ENCODE measurements at regions not wholly inside any gene's neighbourhood (a gene's known extent, or its start where the extent isn't known, plus 50 kb on each side); places are given as distances from the start of the nearest gene placed in this dataset.

GRCh38 chr1:207971331-207972219, 60.6 kb upstream of the CD34 start:
- Histone ChIP-seq H3K4me3 (ENCODE audit: low read depth in 1 of 5, low read length in 5 of 5) (no peak overlapping the region), H3K4me1 (ENCODE audit: control insufficient read depth in 5 of 5, insufficient read depth in 5 of 5, low read length in 5 of 5) (peaks cover 0 to 3% (median 0%) of the 10 kb centered on the region in 5 donors), H3K9ac (ENCODE audit: low read length in 5 of 5) (no peak overlapping the region), H3K27me3 (ENCODE audit: control insufficient read depth in 5 of 5, insufficient read depth in 4 of 5, low read length in 5 of 5) (peaks cover 0 to 8% (median 0%) of the 10 kb centered on the region in 5 donors), H3K36me3 (ENCODE audit: control insufficient read depth in 5 of 5, insufficient read depth in 5 of 5, low read length in 5 of 5) (no peaks in the 10 kb centered on the region), H3K9me3 (ENCODE audit: control insufficient read depth in 5 of 5, low read length in 5 of 5) (no peaks in the 10 kb centered on the region), H3K27ac (ENCODE audit: low read depth, low read length) (no peak overlapping the region)

- Histone ChIP-seq H3K4me3 (ENCODE audit: low read depth in 1 of 5, low read length in 5 of 5) (no peak overlapping the region), H3K27me3 (ENCODE audit: control insufficient read depth in 5 of 5, insufficient read depth in 4 of 5, low read length in 5 of 5) (peaks cover 0 to 8% (median 0%) of the 10 kb centered on the region in 5 donors), H3K9ac (ENCODE audit: low read length in 5 of 5) (no peak overlapping the region)
These were observed 59.7 kb upstream of the CD34 start for GRCh38 chr1:207970329-207971233.

GRCh38 chr1:207969528-207969927, 58.6 kb upstream of the CD34 start:
- no peaks in the 10 kb centered on the region for H3K9me3 ChIP-seq (ENCODE audit: control insufficient read depth in 5 of 5, low read length in 5 of 5)
- H3K4me1 ChIP-seq (ENCODE audit: control insufficient read depth in 5 of 5, insufficient read depth in 5 of 5, low read length in 5 of 5), result peaks cover 2 to 7% (median 4%) of the 10 kb centered on the region in 5 donors
- no peak overlapping the region for H3K9ac ChIP-seq (ENCODE audit: low read length in 5 of 5)
- H3K27me3 ChIP-seq (ENCODE audit: control insufficient read depth in 5 of 5, insufficient read depth in 4 of 5, low read length in 5 of 5), result peaks cover 0 to 8% (median 0%) of the 10 kb centered on the region in 5 donors
- H3K36me3 ChIP-seq (ENCODE audit: control insufficient read depth in 5 of 5, insufficient read depth in 5 of 5, low read length in 5 of 5), result no peaks in the 10 kb centered on the region
- no peak overlapping the region for H3K4me3 ChIP-seq (ENCODE audit: low read depth in 1 of 5, low read length in 5 of 5)
- no peak overlapping the region for H3K27ac ChIP-seq (ENCODE audit: low read depth, low read length)

More at GRCh38 chr1:207970329-207971233, 59.7 kb upstream of the CD34 start:
- Histone ChIP-seq H3K27ac (ENCODE audit: low read depth, low read length) (no peak overlapping the region), H3K9me3 (ENCODE audit: control insufficient read depth in 5 of 5, low read length in 5 of 5) (no peaks in the 10 kb centered on the region), H3K36me3 (ENCODE audit: control insufficient read depth in 5 of 5, insufficient read depth in 5 of 5, low read length in 5 of 5) (no peaks in the 10 kb centered on the region), H3K4me1 (ENCODE audit: control insufficient read depth in 5 of 5, insufficient read depth in 5 of 5, low read length in 5 of 5) (peaks cover 0 to 3% (median 0%) of the 10 kb centered on the region in 5 donors)

- H3K4me3 ChIP-seq (ENCODE audit: low read depth in 1 of 5, low read length in 5 of 5), result no peak overlapping the region
- H3K9me3 ChIP-seq (ENCODE audit: control insufficient read depth in 5 of 5, low read length in 5 of 5), result no peaks in the 10 kb centered on the region
- peaks cover 4 to 17% (median 14%) of the 10 kb centered on the region in 5 donors for H3K4me1 ChIP-seq (ENCODE audit: control insufficient read depth in 5 of 5, insufficient read depth in 5 of 5, low read length in 5 of 5)
- no peak overlapping the region for H3K9ac ChIP-seq (ENCODE audit: low read length in 5 of 5)
- H3K27me3 ChIP-seq (ENCODE audit: control insufficient read depth in 5 of 5, insufficient read depth in 4 of 5, low read length in 5 of 5), result peaks cover 0 to 8% (median 0%) of the 10 kb centered on the region in 5 donors
- no peaks in the 10 kb centered on the region for H3K36me3 ChIP-seq (ENCODE audit: control insufficient read depth in 5 of 5, insufficient read depth in 5 of 5, low read length in 5 of 5)
- no peak overlapping the region for H3K27ac ChIP-seq (ENCODE audit: low read depth, low read length)
These were observed 57.6 kb upstream of the CD34 start for GRCh38 chr1:207968521-207969009.

- no peak overlapping the region for H3K9ac ChIP-seq (ENCODE audit: low read length in 5 of 5)
- peaks cover 0 to 4% (median 0%) of the 10 kb centered on the region in 5 donors for H3K27me3 ChIP-seq (ENCODE audit: control insufficient read depth in 5 of 5, insufficient read depth in 4 of 5, low read length in 5 of 5)
- H3K4me1 ChIP-seq (ENCODE audit: control insufficient read depth in 5 of 5, insufficient read depth in 5 of 5, low read length in 5 of 5), result peaks cover 8 to 24% (median 20%) of the 10 kb centered on the region in 5 donors
- no peaks in the 10 kb centered on the region for H3K9me3 ChIP-seq (ENCODE audit: control insufficient read depth in 5 of 5, low read length in 5 of 5)
- no peaks in the 10 kb centered on the region for H3K36me3 ChIP-seq (ENCODE audit: control insufficient read depth in 5 of 5, insufficient read depth in 5 of 5, low read length in 5 of 5)
- H3K4me3 ChIP-seq (ENCODE audit: low read depth in 1 of 5, low read length in 5 of 5), result no peak overlapping the region
- no peak overlapping the region for H3K27ac ChIP-seq (ENCODE audit: low read depth, low read length)
These were observed 56.8 kb upstream of the CD34 start for GRCh38 chr1:207967703-207968102.

- Histone ChIP-seq H3K9me3 (ENCODE audit: control insufficient read depth in 5 of 5, low read length in 5 of 5) (no peaks in the 10 kb centered on the region), H3K4me3 (ENCODE audit: low read depth in 1 of 5, low read length in 5 of 5) (no peak overlapping the region), H3K36me3 (ENCODE audit: control insufficient read depth in 5 of 5, insufficient read depth in 5 of 5, low read length in 5 of 5) (no peaks in the 10 kb centered on the region), H3K27ac (ENCODE audit: low read depth, low read length) (no peak overlapping the region), H3K9ac (ENCODE audit: low read length in 5 of 5) (no peak overlapping the region), H3K27me3 (ENCODE audit: control insufficient read depth in 5 of 5, insufficient read depth in 4 of 5, low read length in 5 of 5) (no peaks in the 10 kb centered on the region), H3K4me1 (ENCODE audit: control insufficient read depth in 5 of 5, insufficient read depth in 5 of 5, low read length in 5 of 5) (peaks cover 8 to 36% (median 30%) of the 10 kb centered on the region in 5 donors)
These were observed 55.6 kb upstream of the CD34 start for GRCh38 chr1:207966521-207966920.

GRCh38 chr1:207965392-207966387, 54.8 kb upstream of the CD34 start:
- Histone ChIP-seq H3K36me3 (ENCODE audit: control insufficient read depth in 5 of 5, insufficient read depth in 5 of 5, low read length in 5 of 5) (no peaks in the 10 kb centered on the region), H3K9ac (ENCODE audit: low read length in 5 of 5) (no peak overlapping the region), H3K4me1 (ENCODE audit: control insufficient read depth in 5 of 5, insufficient read depth in 5 of 5, low read length in 5 of 5) (peaks cover 8 to 44% (median 33%) of the 10 kb centered on the region in 5 donors), H3K27me3 (ENCODE audit: control insufficient read depth in 5 of 5, insufficient read depth in 4 of 5, low read length in 5 of 5) (no peaks in the 10 kb centered on the region), H3K4me3 (ENCODE audit: low read depth in 1 of 5, low read length in 5 of 5) (no peak overlapping the region), H3K9me3 (ENCODE audit: control insufficient read depth in 5 of 5, low read length in 5 of 5) (no peaks in the 10 kb centered on the region), H3K27ac (ENCODE audit: low read depth, low read length) (peak overlapping the region; percentile 90)

GRCh38 chr1:207964195-207964966, 53.5 kb upstream of the CD34 start:
- Histone ChIP-seq H3K9me3 (ENCODE audit: control insufficient read depth in 5 of 5, low read length in 5 of 5) (no peaks in the 10 kb centered on the region), H3K4me1 (ENCODE audit: control insufficient read depth in 5 of 5, insufficient read depth in 5 of 5, low read length in 5 of 5) (peaks cover 8 to 57% (median 46%) of the 10 kb centered on the region in 5 donors), H3K27me3 (ENCODE audit: control insufficient read depth in 5 of 5, insufficient read depth in 4 of 5, low read length in 5 of 5) (no peaks in the 10 kb centered on the region), H3K36me3 (ENCODE audit: control insufficient read depth in 5 of 5, insufficient read depth in 5 of 5, low read length in 5 of 5) (no peaks in the 10 kb centered on the region), H3K4me3 (ENCODE audit: low read depth in 1 of 5, low read length in 5 of 5) (peak overlapping the region in 4 of 5 donors; percentile 41 to 75 (median 61)), H3K9ac (ENCODE audit: low read length in 5 of 5) (peak overlapping the region in 4 of 5 donors; percentile 10 to 81 (median 48)), H3K27ac (ENCODE audit: low read depth, low read length) (peak overlapping the region; percentile 90)

Measured in subcutaneous abdominal adipose tissue (tissue), 5 donors.